Adrenal gland (tissue), 9 donors: ENCODE measurements at regions not wholly inside any gene's neighbourhood (a gene's known extent, or its start where the extent isn't known, plus 50 kb on each side); places are given as distances from the start of the nearest gene placed in this dataset.

Source experiments
- DNase-seq, 7 donors: peaks; one replicate each; pipeline ENCODE4 v3.0.0-alpha.2; 2019 to 2020
- H3K27ac ChIP-seq, 5 donors: fragments of 200-600 bp; sonication (generic) in 4 of 5; 1 replicate in 3 of 5; 2 replicates in 2 of 5; pipeline versions ENCODE4 v1.5.1 to v1.8.0; 2016 to 2020; ENCODE audit warnings: mild to moderate bottlenecking in 1 of 5
- H3K27me3 ChIP-seq: fragments of 200-600 bp; 2 replicates; pipeline ENCODE4 v1.8.0; 2021
- H3K36me3 ChIP-seq, 2 donors: fragments of 200-600 bp; replicated peaks in 1 of 2; 1 replicate in 1 of 2; 2 replicates in 1 of 2; pipeline versions ENCODE4 v1.5.1 to v1.8.0; 2018 to 2022
- H3K4me1 ChIP-seq, 2 donors: fragments of 200-600 bp; replicated peaks in 1 of 2; 1 replicate in 1 of 2; 2 replicates in 1 of 2; pipeline versions ENCODE4 v1.5.1 to v1.8.0; 2018 to 2021
- H3K4me3 ChIP-seq, 4 donors: fragments of 200-600 bp; sonication (generic) in 3 of 4; one replicate each; pipeline ENCODE4 v1.5.1; 2016 to 2018
- H3K9me3 ChIP-seq, 3 donors: fragments of 200-600 bp; sonication (generic) in 1 of 3; replicated peaks in 1 of 3; 1 replicate in 2 of 3; 2 replicates in 1 of 3; pipeline versions ENCODE4 v1.5.1 to v1.8.0; 2016 to 2021
- CTCF ChIP-seq, 6 experiments: fragments of 450-650 bp in 4 of 6; fragments of 200-600 bp in 2 of 6; sonication (generic) in 1 of 6; IDR thresholded peaks; 1 replicate in 5 of 6; 2 replicates in 1 of 6; pipeline versions ENCODE4 v1.5.1 to v1.8.0; 2016 to 2021; ENCODE audit warnings: antibody characterized with exemption in 6 of 6, mild to moderate bottlenecking in 2 of 6, moderate library complexity in 1 of 6
- POLR2A ChIP-seq, 2 donors: fragments of 450-650 bp; IDR thresholded peaks; one replicate each; pipeline ENCODE4 v1.6.1; 2017; ENCODE audit warnings: antibody characterized with exemption in 2 of 2, mild to moderate bottlenecking in 2 of 2, moderate library complexity in 1 of 2
- WGBS, 4 donors: extraction: QIAGEN DNeasy Blood & Tissue Kit in 2 of 4; methylation state at CpG; one replicate each; pipeline versions ENCODE4 v1.1.5 to v1.1.7; 2013 to 2017; 5-methylcytosine and 5-hydroxymethylcytosine counted together
- intact Hi-C, 2 donors: fragments of 100-400 bp; cut with DNase I; formaldehyde crosslinking; loops; one replicate each; pipeline versions ENCODE4 v1.14.1 to v1.15.0; 2022 to 2023
- small RNA-seq, 2 donors: library from RNA; depleted of rRNA; stranded (forward); fragments of <200 nt; gene quantifications; one replicate each; pipeline ENCODE3, GENCODE V24; 2016
- donor health status: healthy with polysubstance abuse.
- donor health status: Bipolar disorder and iron deficiency.
- donor health status: DM: yes; HTN: yes; CAD: no.
- donor health status: DM: no; HTN: no; CAD: no.
- donor health status: DM: no; HTN: no; CAD: no.

GRCh38 chr5:56282951-56283350, 49.8 kb upstream of the ANKRD55 start:
- intact Hi-C loops, result no loop called here
- TF ChIP-seq POLR2A (IDR thresholded peaks at IDR 0.05), result no peak
- no peak for TF ChIP-seq CTCF (IDR thresholded peaks at IDR 0.05)
- 74 to 93% (median 86%) methylated on average over 2 of the region's 2 CpGs for WGBS, 4 donors

More at GRCh38 chr5:56282951-56283350, 49.8 kb upstream of the ANKRD55 start:
- H3K36me3 ChIP-seq, result no peaks in the 10 kb centered on the region
- H3K4me3 ChIP-seq, result no peak overlapping the region
- peaks cover 0 to 8% of the 10 kb centered on the region in 2 donors for H3K4me1 ChIP-seq
- no peaks in the 10 kb centered on the region for H3K9me3 ChIP-seq
- H3K27me3 ChIP-seq, result no peaks in the 10 kb centered on the region
- H3K27ac ChIP-seq, result no peak overlapping the region
- DNase-seq, result no peak

Small RNA genes in the stretch of these regions (small RNA-seq; reads per million reads assigned to genes)
- 0 reads per million in 2 donors for gene HMGN1P17
- 0 reads per million in 2 donors for gene RNU6ATAC2P
